ENCODE measurements at regions not wholly inside any gene's neighbourhood (a gene's known extent, or its start where the extent isn't known, plus 50 kb on each side); places are given as distances from the start of the nearest gene placed in this dataset.

GRCh38 chr14:79986251-79986650 is 225.1 kb downstream of the DIO2 start:
- Histone ChIP-seq H3K27me3 (no peaks in the 10 kb centered on the region), H3K4me1 (no peaks in the 10 kb centered on the region), H3K36me3 (no peaks in the 10 kb centered on the region), H3K27ac (no peak overlapping the region), H3K9me3 (no peaks in the 10 kb centered on the region), H3K4me3 (no peak overlapping the region)
- intact Hi-C loops (cut with DNase I; ENCODE audit: low total_unique reads), result no loop called here
- DNase-seq, result no peak
- TF ChIP-seq, protein P1, sequence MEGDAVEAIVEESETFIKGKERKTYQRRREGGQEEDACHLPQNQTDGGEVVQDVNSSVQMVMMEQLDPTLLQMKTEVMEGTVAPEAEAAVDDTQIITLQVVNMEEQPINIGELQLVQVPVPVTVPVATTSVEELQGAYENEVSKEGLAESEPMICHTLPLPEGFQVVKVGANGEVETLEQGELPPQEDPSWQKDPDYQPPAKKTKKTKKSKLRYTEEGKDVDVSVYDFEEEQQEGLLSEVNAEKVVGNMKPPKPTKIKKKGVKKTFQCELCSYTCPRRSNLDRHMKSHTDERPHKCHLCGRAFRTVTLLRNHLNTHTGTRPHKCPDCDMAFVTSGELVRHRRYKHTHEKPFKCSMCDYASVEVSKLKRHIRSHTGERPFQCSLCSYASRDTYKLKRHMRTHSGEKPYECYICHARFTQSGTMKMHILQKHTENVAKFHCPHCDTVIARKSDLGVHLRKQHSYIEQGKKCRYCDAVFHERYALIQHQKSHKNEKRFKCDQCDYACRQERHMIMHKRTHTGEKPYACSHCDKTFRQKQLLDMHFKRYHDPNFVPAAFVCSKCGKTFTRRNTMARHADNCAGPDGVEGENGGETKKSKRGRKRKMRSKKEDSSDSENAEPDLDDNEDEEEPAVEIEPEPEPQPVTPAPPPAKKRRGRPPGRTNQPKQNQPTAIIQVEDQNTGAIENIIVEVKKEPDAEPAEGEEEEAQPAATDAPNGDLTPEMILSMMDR (IDR thresholded peaks at IDR 0.05), result no peak
- no peak for TF ChIP-seq POLR2A (IDR thresholded peaks at IDR 0.05)

DNA sequence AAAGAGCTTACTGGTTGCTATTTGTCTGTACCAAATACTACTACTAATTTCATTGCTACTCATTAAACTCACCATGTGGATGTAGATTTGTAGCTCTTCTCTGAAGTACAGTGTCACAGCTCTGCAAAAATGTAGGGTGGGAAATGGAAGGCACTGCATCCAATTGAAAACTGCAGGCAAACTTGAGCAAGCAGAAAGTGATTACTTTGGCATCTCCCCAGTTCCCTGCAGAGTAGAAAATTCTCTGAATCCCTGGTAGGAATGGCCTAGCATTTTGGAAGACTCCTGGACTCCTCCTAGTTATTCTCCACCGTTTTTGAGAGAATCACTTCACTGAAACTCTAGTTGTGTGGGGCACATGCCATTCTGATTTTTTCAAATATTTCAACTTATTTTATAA is 239.1 kb downstream of the DIO2 start:
- TF ChIP-seq, protein P1 (IDR thresholded peaks at IDR 0.05), result no peak
- TF ChIP-seq POLR2A (IDR thresholded peaks at IDR 0.05), result no peak
- Histone ChIP-seq H3K4me3 (no peak overlapping the region), H3K9me3 (no peaks in the 10 kb centered on the region), H3K27me3 (no peaks in the 10 kb centered on the region), H3K4me1 (no peaks in the 10 kb centered on the region), H3K27ac (no peak overlapping the region), H3K36me3 (no peaks in the 10 kb centered on the region)
- intact Hi-C loops (cut with DNase I; ENCODE audit: low total_unique reads), result no loop called here
- DNase-seq, result no peak

DNA sequence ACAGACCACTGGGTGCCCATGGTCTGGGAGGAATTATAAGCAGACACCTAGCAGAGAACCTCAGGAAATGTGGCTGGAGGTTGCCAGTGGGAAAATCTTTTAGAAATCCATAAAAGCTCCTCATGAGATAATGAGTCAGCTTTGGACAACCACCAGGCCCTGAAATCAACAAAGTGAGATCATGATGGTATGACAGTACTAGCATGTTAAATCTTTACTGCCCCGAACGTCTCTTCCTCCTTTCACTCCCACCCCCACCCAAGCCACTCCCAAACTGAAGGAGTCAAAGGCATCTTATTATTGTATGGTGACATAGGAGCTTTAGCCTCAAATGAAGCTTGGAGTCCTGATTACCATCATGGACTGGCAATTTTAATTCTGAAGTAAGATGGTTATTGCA is 240.0 kb downstream of the DIO2 start:
- TF ChIP-seq, protein P1 (IDR thresholded peaks at IDR 0.05), result no peak
- TF ChIP-seq POLR2A (IDR thresholded peaks at IDR 0.05), result no peak
- peak in 1 of 2 donors; percentile 27 for DNase-seq
- peak overlapping the region; percentile 18 to 34 for H3K27ac ChIP-seq
- H3K27me3 ChIP-seq, result no peaks in the 10 kb centered on the region
- no peaks in the 10 kb centered on the region for H3K36me3 ChIP-seq
- H3K4me1 ChIP-seq, result no peaks in the 10 kb centered on the region
- no peaks in the 10 kb centered on the region for H3K9me3 ChIP-seq
- intact Hi-C loops (cut with DNase I; ENCODE audit: low total_unique reads), result no loop called here
- H3K4me3 ChIP-seq, result no peak overlapping the region

DNA sequence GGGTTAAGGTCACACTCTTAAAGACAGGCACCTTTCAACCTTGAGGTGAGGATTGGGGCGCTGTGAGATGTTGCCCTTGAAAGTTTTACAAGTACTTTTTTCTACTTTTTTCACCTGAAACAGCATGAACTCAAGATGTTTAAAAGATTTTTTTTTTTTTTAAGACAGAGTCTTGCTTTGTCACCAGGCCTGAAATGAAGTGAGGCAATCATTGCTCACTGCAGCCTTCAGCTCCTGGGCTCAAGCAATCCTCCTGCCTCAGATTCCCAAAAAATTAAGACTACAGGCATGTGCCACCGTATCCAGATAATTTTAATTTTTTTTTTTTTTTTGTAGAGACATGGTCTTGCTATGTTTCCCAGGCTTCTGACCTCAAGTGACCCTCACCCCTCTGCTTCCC is 243.9 kb downstream of the DIO2 start:
- Histone ChIP-seq H3K9me3 (no peaks in the 10 kb centered on the region), H3K4me1 (no peaks in the 10 kb centered on the region), H3K27me3 (no peaks in the 10 kb centered on the region), H3K36me3 (no peaks in the 10 kb centered on the region), H3K27ac (no peak overlapping the region), H3K4me3 (no peak overlapping the region)
- DNase-seq, result no peak
- TF ChIP-seq, protein P1 (IDR thresholded peaks at IDR 0.05), result no peak
- TF ChIP-seq POLR2A (IDR thresholded peaks at IDR 0.05), result no peak
- intact Hi-C loops (cut with DNase I; ENCODE audit: low total_unique reads), result no loop called here

- TF ChIP-seq, protein P1 (IDR thresholded peaks at IDR 0.05), result no peak
- no peak for TF ChIP-seq POLR2A (IDR thresholded peaks at IDR 0.05)
- H3K27me3 ChIP-seq, result no peaks in the 10 kb centered on the region
Observed at GRCh38 chr14:79967001-79967400, 244.3 kb downstream of the DIO2 start.

More at GRCh38 chr14:79967001-79967400, 244.3 kb downstream of the DIO2 start:
- Histone ChIP-seq H3K4me1 (no peaks in the 10 kb centered on the region), H3K27ac (no peak overlapping the region), H3K36me3 (no peaks in the 10 kb centered on the region), H3K4me3 (no peak overlapping the region), H3K9me3 (no peaks in the 10 kb centered on the region)
- DNase-seq, result no peak
- intact Hi-C loops (cut with DNase I; ENCODE audit: low total_unique reads), result no loop called here

All from uterus (tissue), 3 donors.